Fibroblast of lung (primary cell): ENCODE measurements at regions not wholly inside any gene's neighbourhood (a gene's known extent, or its start where the extent isn't known, plus 50 kb on each side); places are given as distances from the start of the nearest gene placed in this dataset.

ENCODE experiments used
- CTCF ChIP-seq, 2 donors: IDR thresholded peaks in 1 of 2; conservative IDR thresholded peaks in 1 of 2; 1 replicate in 1 of 2; 2 replicates in 1 of 2; pipeline ENCODE4 v1.5.1; 2011 to 2012; ENCODE audit warnings: low read length in 2 of 2, control low read depth in 1 of 2, inconsistent platforms in 1 of 2, low read depth in 1 of 2, mild to moderate bottlenecking in 1 of 2
- EZH2 ChIP-seq: IDR thresholded peaks from 2 replicates; pipeline ENCODE4 v1.5.1; 2012; ENCODE audit warnings: low read length, control low read depth, mild to moderate bottlenecking; ENCODE audit errors: missing control alignments

GRCh38 chr1:30551603-30552002, 171.8 kb downstream of the MATN1 start:
- no peak for TF ChIP-seq CTCF (conservative IDR thresholded peaks at IDR 0.05 in 1 of 2, IDR thresholded peaks at IDR 0.05 in 1 of 2; ENCODE audit: low read depth in 1 of 2, low read length in 2 of 2)
- no peak for TF ChIP-seq EZH2
